ENCODE measurements at regions not wholly inside any gene's neighbourhood (a gene's known extent, or its start where the extent isn't known, plus 50 kb on each side); places are given as distances from the start of the nearest gene placed in this dataset.
"Not testable (repeated sequence)": the region's sequence is repeated elsewhere in the genome, so short reads cannot be mapped to it uniquely, and the experiment has no call there.

DNA sequence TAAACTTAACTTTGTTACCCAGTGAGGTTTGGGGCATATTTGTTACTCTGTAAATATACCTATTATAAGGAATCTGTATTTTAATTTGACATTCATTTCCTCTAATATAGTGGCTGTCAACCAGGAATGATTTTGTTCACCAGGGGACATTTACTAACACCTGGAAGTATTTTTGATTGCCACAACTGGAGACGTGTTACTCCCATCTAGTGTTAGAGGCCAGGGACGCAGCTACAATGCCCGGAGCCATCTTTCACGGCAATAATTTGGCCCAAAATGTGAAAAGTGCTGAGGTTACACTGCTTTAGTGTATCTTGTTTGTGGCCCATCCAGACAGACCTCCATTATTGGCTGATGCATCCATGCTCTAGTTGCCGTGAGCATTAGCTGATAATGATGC lies 881.3 kb upstream of the ATXN7L3B start:
- H3K36me3 ChIP-seq (ENCODE audit: low read depth): no peaks in the 10 kb centered on the region
- no peak overlapping the region for H3K4me3 ChIP-seq (ENCODE audit: severe bottlenecking)
- ATAC-seq (ENCODE audit: low read depth): no peak
- H3K27ac ChIP-seq (ENCODE audit: poor library complexity, severe bottlenecking): no peak overlapping the region
- TF ChIP-seq, protein P1, sequence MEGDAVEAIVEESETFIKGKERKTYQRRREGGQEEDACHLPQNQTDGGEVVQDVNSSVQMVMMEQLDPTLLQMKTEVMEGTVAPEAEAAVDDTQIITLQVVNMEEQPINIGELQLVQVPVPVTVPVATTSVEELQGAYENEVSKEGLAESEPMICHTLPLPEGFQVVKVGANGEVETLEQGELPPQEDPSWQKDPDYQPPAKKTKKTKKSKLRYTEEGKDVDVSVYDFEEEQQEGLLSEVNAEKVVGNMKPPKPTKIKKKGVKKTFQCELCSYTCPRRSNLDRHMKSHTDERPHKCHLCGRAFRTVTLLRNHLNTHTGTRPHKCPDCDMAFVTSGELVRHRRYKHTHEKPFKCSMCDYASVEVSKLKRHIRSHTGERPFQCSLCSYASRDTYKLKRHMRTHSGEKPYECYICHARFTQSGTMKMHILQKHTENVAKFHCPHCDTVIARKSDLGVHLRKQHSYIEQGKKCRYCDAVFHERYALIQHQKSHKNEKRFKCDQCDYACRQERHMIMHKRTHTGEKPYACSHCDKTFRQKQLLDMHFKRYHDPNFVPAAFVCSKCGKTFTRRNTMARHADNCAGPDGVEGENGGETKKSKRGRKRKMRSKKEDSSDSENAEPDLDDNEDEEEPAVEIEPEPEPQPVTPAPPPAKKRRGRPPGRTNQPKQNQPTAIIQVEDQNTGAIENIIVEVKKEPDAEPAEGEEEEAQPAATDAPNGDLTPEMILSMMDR (IDR thresholded peaks at IDR 0.05; ENCODE audit: poor library complexity, severe bottlenecking): peak; percentile 8
- no peaks in the 10 kb centered on the region for H3K9me3 ChIP-seq (ENCODE audit: severe bottlenecking)
- no peaks in the 10 kb centered on the region for H3K27me3 ChIP-seq (ENCODE audit: insufficient read depth, poor library complexity, severe bottlenecking)
- no peaks in the 10 kb centered on the region for H3K4me1 ChIP-seq (ENCODE audit: insufficient read depth, poor library complexity, severe bottlenecking)
- no peak for DNase-seq (ENCODE audit: low spot score)

DNA sequence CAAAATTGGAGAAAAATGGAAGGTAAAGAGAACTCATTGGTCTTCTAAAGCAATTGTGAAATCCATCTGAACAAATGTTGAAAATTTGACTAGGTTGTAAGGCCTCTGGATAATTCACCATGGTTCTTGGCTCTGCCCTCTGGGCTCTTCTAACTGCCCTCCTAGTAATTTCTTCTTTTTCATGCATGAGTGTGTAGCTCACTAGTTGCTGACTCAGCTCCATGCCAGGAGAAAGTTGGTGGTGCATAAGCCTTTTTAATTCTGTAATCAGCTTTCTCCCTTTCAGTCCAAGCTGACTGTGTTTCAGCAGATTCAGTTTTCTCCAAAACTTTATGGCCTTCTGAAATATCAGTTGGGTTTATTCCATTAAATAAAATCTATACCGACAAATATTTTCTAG lies 877.8 kb upstream of the ATXN7L3B start:
- Histone ChIP-seq H3K36me3 (ENCODE audit: low read depth) (no peaks in the 10 kb centered on the region), H3K27ac (ENCODE audit: poor library complexity, severe bottlenecking) (no peak overlapping the region)
- TF ChIP-seq, protein P1 (IDR thresholded peaks at IDR 0.05; ENCODE audit: poor library complexity, severe bottlenecking): no peak

DNA sequence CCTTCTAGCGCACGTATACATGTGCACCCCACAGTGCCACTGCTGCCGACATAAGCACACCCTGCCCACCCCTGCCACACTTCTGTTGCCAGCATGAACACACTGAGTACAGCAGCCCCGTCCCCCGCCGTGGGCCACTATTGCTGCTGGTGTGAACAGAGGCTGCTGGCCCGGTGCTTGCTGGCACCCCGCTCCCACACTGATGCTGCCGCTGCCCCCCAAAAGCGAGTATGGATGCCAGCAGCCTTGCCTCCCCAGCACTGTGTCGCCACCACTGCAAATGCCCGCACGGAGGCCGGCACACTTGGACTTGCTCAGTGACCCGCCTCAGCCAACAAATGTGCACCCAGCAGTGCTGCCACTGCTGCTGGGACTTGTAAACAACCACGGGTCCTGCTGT lies 872.4 kb upstream of the ATXN7L3B start:
- DNase-seq (ENCODE audit: low spot score) (peak; percentile 23), ATAC-seq (ENCODE audit: low read depth) (no peak)
- Histone ChIP-seq H3K36me3 (ENCODE audit: low read depth) (no peaks in the 10 kb centered on the region), H3K9me3 (ENCODE audit: severe bottlenecking) (no peaks in the 10 kb centered on the region), H3K4me3 (ENCODE audit: severe bottlenecking) (no peak overlapping the region), H3K27ac (ENCODE audit: poor library complexity, severe bottlenecking) (no peak overlapping the region), H3K27me3 (ENCODE audit: insufficient read depth, poor library complexity, severe bottlenecking) (no peaks in the 10 kb centered on the region), H3K4me1 (ENCODE audit: insufficient read depth, poor library complexity, severe bottlenecking) (no peaks in the 10 kb centered on the region)
- TF ChIP-seq, protein P1 (IDR thresholded peaks at IDR 0.05; ENCODE audit: poor library complexity, severe bottlenecking): no peak

More for the DNA sequence above, 877.8 kb upstream of the ATXN7L3B start:
- Histone ChIP-seq H3K4me1 (ENCODE audit: insufficient read depth, poor library complexity, severe bottlenecking) (no peaks in the 10 kb centered on the region), H3K9me3 (ENCODE audit: severe bottlenecking) (no peaks in the 10 kb centered on the region), H3K27me3 (ENCODE audit: insufficient read depth, poor library complexity, severe bottlenecking) (no peaks in the 10 kb centered on the region), H3K4me3 (ENCODE audit: severe bottlenecking) (no peak overlapping the region)
- DNase-seq (ENCODE audit: low spot score) (no peak), ATAC-seq (ENCODE audit: low read depth) (no peak)

DNA sequence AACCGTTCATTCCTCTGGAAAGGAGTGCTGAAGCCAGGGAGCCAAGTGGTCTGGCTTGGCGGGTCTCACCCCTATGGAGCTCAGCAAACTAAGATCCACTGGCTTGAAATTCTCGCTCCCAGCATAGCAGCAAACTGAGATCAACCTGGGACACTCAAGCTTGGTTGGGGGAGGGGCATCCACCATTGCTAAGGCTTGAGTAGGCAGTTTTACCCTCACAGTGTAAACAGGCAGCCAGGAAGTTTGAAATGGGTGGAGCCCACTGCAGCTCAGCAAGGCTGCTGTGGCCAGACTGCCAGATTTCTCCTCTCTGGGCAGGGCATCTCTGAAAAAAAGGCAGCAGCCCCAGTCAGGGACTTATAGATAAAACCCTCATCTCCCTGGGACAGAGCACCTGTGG lies 866.1 kb upstream of the ATXN7L3B start:
- H3K4me1 ChIP-seq (ENCODE audit: insufficient read depth, poor library complexity, severe bottlenecking); H3K36me3 ChIP-seq (ENCODE audit: low read depth); H3K27ac ChIP-seq (ENCODE audit: poor library complexity, severe bottlenecking); H3K27me3 ChIP-seq (ENCODE audit: insufficient read depth, poor library complexity, severe bottlenecking); DNase-seq (ENCODE audit: low spot score); H3K9me3 ChIP-seq (ENCODE audit: severe bottlenecking); H3K4me3 ChIP-seq (ENCODE audit: severe bottlenecking): not testable (repeated sequence)
- ATAC-seq (ENCODE audit: low read depth): peak; percentile 55; the same call in 2 of the 3 replicates

DNA sequence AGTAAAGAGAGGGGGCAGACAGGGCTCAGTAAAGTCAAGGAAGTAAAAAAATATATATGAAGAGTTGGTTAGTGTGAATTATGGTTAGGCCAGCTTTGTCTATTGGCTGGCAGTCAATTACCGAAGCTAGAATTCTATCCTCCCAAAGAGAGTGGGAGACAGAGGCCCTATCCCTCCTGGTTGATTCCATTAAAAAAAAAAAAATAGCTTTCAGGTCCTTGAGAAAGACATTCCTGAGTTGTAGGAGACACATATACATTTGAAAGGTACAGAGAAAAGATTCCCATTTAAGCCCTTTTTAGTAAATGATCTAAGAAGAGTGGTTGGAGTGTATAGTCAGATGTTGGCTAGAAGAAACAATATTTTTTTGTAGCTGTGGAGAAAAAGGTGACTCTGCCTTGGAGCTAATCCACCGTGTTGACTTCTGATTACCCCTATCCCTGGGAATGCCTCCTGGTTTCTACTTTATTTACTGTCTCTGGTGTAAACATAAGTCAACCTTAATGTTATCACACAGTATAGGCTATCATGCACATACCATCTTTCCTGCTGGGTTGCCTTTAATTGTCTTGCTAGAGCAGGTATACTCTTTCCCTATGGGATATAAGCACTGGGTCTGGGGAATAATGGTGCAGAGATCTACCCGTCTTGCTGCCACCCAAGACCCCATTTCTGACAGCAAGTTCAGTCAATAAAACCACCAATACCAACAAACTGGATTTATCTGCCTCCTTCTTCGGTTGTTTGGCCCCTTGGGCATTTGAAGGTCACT lies 859.9 kb upstream of the ATXN7L3B start:
- Histone ChIP-seq H3K27ac (ENCODE audit: poor library complexity, severe bottlenecking) (no peak overlapping the region), H3K4me1 (ENCODE audit: insufficient read depth, poor library complexity, severe bottlenecking) (no peaks in the 10 kb centered on the region), H3K9me3 (ENCODE audit: severe bottlenecking) (no peaks in the 10 kb centered on the region), H3K27me3 (ENCODE audit: insufficient read depth, poor library complexity, severe bottlenecking) (no peaks in the 10 kb centered on the region), H3K4me3 (ENCODE audit: severe bottlenecking) (no peak overlapping the region), H3K36me3 (ENCODE audit: low read depth) (no peaks in the 10 kb centered on the region)
- ATAC-seq (ENCODE audit: low read depth) (no peak), DNase-seq (ENCODE audit: low spot score) (no peak)
- TF ChIP-seq, protein P1 (IDR thresholded peaks at IDR 0.05; ENCODE audit: poor library complexity, severe bottlenecking): no peak

Data from RWPE2 (cell line).